T-helper 22 cell (primary cell): ENCODE measurements at regions not wholly inside any gene's neighbourhood (a gene's known extent, or its start where the extent isn't known, plus 50 kb on each side); places are given as distances from the start of the nearest gene placed in this dataset.

Source experiments
- DNase-seq: peaks from one replicate; pipeline ENCODE4 v3.0.0-alpha.2; 2020; ENCODE audit warnings: low read depth

DNA sequence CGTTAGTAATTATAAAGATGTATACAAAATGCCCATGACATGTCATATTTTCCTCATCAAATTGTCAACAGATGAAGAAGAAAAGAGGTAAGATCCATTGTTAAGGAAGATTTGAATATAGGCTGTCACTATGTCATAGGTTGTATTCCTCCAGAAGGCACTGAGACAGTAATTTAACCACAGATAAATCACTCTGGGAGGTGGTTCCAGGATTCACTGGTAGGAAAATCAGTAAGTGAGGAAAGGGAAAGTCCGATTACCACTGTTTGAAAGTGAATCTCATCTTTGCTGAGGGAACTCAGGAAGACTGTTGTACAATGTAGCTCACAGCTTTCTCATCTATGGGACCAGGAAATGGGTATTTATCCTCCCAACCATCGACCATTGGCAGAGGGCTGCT, 152.8 kb upstream of the TMEFF2 start:
- DNase-seq = no peak

DNA sequence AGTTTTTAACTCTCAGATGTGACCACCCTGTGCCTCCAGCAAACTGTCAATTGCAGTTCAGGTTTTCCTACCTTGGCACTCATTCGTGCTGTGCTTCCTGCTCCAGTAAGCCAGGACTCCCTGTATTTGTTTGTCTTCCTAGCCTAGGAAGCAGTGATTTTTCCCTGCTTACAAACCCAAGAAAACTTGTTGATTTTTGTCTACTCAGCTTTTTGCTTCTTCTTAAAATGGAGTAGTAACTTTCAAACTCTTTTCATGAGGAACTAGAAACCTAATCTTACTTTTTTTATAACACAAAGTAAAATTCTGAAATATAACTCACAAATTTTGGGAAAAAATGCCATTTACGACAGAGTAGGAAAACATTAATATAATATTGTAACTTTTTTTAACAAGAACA, 150.6 kb upstream of the TMEFF2 start:
- no peak for DNase-seq

GRCh38 chr2:192333642-192334041, 138.9 kb upstream of the TMEFF2 start:
- no peak for DNase-seq

DNA sequence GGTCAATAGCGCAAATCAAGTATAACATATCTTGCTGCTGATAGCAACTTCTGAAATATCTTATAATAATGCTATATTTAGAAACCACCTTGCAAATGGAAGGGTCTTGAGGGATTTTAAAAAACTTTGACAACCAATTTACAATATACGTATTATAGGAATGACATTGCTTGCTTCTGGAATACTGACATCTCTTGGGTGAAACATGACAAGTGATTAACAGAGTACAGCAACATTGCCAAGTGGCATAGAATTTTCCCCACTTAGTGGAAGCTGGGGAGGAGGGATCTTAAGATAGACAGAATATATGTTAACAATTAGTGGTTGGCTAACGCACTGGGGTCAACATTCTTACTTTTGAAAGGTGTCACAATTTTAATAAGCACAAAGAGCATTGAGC, 133.6 kb upstream of the TMEFF2 start:
- no peak for DNase-seq

GRCh38 chr2:192327576-192327975, 132.8 kb upstream of the TMEFF2 start:
- no peak for DNase-seq

GRCh38 chr2:192315543-192315942, 120.8 kb upstream of the TMEFF2 start:
- no peak for DNase-seq

- DNase-seq = no peak
Measured at GRCh38 chr2:192314800-192315481, 120.2 kb upstream of the TMEFF2 start.

DNA sequence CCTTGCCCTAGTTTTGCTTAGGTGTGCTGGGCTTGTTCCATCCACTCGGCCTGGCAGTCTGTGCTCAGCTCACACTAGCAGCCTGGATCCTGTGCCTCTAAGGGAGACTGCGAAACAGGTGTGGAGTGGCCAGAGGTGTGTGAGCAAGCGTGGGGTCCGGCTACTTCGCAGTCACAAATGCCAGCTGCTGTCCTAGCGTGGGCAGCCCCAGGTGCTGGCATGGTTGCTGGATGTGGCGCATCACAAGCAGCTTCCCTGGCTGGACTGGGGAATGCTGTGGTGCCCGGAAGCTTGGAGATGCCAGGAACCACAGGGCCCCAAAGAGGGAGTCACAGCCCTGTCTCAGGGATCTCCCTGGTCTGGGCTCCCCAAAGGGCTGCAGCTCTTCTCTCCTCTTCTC, 119.0 kb upstream of the TMEFF2 start:
- DNase-seq = no peak

DNA sequence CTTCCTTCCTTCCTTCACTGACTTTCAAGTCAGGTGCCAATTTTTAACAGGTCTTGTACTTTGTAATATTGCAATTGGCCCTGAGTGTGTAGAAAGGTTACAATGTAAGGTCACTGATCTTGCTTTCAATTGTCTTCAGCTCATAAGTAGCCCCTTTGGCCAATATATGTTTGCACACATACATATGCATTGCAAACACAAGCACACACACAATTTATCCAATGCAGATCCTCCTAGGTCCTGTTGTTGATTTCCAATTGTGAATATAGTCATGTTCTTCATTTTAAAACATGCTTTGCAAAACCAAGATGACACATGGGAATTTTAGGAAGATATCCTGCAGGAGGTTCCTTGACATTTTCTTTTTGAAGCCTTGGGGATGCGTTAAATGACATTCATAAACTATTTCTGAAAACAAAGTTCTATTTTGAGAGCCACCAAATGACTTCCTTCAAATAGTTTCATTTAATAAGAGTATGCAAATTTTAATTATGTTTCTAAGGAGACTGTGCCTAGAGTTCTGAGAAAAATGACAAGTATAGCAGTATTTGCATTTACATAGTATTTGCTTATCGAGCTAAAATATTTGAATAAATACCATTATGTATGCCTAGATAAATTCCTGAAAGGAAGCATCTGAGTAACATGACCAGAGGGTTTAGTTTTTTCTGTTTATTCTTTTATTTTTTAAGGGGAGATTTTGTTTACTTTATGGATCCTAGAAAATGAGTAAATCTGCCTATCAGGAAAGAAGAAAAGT, 117.1 kb upstream of the TMEFF2 start:
- DNase-seq = no peak

DNA sequence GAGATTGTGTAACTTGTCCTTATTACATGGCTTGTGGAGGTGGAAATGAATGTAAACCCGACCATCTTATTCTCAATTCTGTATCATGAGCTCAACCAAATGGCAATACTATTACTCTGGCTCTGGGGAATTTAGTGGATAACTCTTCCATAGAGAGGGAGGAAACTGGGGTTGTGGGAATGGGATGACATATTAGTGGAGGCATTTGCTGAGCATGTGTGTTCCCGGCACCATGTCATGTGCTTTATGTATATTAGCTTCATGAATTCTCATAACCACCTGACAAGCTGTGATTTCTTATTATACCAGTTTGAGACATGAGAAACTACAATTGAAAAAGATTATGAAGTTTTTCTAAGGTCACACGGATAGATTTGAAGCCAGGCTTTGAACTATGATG, 112.8 kb upstream of the TMEFF2 start:
- no peak for DNase-seq

GRCh38 chr2:192298664-192299063, 103.9 kb upstream of the TMEFF2 start:
- DNase-seq = no peak

DNA sequence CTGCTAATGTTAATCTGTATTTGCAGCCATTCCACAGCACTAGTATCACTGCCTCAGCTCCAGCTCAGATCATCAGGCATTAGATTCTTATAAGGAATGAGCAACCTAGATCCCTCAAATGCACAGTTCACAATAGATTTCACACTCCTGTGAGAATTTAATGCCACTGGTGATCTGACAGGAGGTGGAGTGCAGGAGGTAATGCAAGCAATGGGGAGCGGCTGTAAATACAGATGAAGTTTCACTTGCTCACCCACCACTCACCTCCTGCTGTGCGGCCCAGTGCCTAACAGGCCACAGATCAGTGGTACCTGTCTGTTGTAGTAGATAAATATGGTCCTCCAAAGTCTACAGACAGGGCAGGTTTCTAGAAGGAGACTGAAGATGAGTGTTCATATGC, 97.7 kb upstream of the TMEFF2 start:
- DNase-seq = no peak

DNA sequence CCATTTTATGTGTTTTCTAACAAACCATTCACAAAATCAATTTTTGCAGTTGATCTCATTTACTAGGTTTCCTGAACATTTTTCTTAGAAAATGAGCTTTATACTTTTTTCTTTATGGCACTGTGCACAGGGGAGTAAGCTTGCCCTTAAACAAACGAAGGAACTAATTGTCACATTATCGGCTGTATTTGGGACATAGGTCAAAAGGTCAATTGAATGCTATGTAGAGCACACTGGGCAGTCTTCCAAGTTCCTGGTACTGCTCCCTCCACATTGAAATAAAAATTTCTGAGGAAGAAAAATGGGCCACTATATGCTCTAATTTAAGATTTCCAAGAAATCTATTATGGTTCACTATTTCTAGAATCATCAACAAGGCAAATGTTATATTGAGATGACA, 93.6 kb upstream of the TMEFF2 start:
- no peak for DNase-seq

- DNase-seq = no peak
Measured at GRCh38 chr2:192286093-192286701, 91.5 kb upstream of the TMEFF2 start.

DNA sequence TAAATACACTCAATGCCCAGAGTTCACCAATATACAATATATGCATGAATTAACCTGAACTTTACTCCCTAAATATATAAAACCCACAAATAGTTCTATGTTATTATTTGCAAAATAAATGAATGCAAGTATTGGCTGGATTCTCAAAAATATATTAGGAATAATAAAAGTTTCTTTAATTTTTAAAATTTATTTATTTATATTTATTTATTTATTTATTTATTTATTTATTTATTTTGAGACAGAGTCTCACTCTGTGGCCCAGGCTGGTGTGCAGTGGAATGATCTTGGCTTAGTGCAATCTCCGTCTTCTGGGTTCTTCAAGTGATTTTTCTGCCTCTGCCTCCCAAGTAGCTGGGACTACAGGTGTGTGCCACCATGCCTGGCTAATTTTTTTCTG, 88.7 kb upstream of the TMEFF2 start:
- DNase-seq = no peak

DNA sequence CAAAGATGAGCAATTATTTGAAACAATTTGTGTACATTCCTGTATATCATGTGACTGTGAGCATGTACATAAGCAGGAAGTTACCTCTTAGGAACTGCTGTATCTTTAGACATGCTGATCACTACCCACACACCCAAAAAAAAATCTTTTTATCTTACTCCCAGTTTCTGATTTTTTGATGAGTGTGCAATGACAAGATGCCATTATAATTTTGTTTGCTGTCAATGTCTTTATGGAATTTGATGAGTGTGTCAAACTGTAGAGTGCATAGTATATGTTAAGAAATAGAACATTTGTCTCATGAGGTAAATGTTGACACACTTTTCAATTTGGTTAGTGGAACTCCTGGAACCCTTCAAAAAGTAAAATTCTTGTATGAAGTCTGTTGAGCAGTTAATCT, 84.0 kb upstream of the TMEFF2 start:
- DNase-seq = no peak

GRCh38 chr2:192277494-192278109, 82.9 kb upstream of the TMEFF2 start:
- no peak for DNase-seq

GRCh38 chr2:192275632-192276031, 80.9 kb upstream of the TMEFF2 start:
- DNase-seq = no peak

- no peak for DNase-seq
Measured at GRCh38 chr2:192267484-192267883, 72.8 kb upstream of the TMEFF2 start.

GRCh38 chr2:192265751-192266150, 71.0 kb upstream of the TMEFF2 start:
- DNase-seq = no peak

DNA sequence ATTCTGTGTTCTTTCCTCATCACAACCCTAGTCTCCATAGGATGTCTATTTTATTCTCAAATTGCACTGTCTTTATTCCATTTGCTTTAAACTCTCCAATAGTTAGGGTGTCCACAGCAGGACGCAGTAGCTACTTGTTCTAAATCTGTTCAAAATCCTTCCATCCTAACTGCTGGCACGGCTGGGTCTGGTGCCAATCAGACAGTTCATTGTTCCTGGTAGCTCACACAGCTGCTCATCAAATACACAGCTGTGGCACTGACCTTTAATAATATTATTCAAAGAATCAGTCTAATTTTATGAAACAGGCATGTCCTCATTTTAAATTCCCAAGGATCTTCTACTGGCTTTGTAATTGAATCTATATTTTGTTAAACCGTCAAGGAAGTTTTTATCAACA, 59.7 kb upstream of the TMEFF2 start:
- DNase-seq = no peak

DNA sequence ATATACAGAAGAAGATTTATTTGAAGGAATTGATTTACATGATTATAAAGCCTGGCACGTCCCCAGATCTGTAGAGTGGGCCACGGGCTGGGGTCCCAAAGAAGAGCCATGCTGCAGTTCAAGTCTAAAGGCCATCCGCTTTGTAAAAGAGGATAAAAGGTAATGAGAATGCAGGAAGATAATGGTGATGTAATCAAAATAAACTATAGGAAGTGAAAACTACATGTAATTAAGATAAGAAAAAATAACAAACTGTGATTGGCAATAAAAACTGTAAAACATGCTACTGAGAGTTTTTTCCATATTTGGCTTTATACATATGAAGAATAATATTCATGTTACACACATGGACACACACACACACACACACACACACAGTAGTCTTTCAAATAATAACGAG, 59.0 kb upstream of the TMEFF2 start:
- no peak for DNase-seq

DNA sequence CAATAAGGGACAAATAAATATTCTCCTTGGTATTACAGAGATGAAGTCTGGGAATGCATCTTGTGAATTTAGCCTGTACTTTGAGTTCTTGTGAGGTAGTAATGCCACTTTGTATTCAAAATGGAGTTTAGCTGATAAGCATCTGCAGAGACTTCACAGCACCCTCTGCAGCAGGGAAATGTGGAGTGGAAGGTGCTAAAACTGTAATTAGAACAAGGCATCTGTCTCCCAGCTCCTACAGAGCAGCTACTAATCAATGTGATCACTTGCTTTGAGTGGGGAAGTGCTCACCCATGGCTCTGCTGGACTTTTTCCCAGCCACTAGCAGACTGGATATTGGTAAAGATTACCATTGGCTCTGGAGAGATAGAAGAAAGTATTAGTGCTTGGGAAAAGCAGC, 56.2 kb upstream of the TMEFF2 start:
- DNase-seq = no peak
